GM19324 (cell line): ENCODE measurements at regions not wholly inside any gene's neighbourhood (a gene's known extent, or its start where the extent isn't known, plus 50 kb on each side); places are given as distances from the start of the nearest gene placed in this dataset.
"Not testable (repeated sequence)": the region's sequence is repeated elsewhere in the genome, so short reads cannot be mapped to it uniquely, and the experiment has no call there.

Experiments
- ATAC-seq: cut with Tn5 transposase; IDR thresholded peaks from one replicate; pipeline ENCODE4 v1.9.1; 2021; ENCODE audit warnings: mild to moderate bottlenecking, moderate library complexity; ENCODE audit not compliant: unreplicated experiment, low FRiP score

DNA sequence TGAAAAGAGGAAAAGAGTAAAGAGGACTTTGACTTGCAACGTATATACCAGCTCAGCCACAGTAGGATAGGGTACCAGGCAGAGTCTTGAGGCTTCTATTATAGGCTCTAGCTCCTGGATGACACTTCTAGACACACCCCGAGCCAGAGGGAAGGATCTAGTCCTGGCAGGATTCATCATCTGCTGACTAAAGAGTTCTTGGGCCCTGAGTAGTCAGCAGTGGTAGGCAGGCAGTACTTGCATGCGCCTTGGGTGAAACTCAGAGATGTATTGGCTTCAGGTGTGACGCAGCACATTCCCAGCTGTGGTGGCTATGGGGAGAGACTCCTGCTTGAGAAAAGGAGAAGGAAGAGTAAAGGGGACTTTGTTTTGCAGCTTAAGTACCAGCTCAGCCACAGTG, 162.3 kb upstream of the APP start:
- no peak for ATAC-seq

- ATAC-seq, result no peak
These were observed 160.8 kb upstream of the APP start for GRCh38 chr21:26331205-26331980.

DNA sequence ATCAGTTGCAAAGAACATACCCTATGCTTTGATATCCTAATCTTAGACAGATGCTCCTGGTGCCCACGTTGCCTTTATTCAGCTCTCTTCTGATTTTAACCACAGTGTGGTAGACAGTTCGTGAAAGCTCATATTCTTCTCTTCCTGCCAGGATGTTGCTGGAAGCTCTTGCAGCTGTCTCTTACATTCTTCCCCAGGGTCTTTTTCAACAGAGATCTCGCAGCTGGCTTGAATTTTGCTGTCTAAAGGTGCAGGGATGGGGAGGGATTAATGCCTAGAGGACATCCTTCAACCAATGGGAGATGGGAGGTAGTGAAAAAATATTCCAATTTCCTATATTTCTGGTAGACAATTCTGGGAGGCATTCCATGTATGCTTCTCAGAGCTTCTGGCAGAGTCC, 150.0 kb upstream of the APP start:
- no peak for ATAC-seq

- ATAC-seq, result no peak
These were observed 137.1 kb upstream of the APP start for GRCh38 chr21:26307640-26308039.

GRCh38 chr21:26297851-26298250, 127.3 kb upstream of the APP start:
- ATAC-seq, result no peak

DNA sequence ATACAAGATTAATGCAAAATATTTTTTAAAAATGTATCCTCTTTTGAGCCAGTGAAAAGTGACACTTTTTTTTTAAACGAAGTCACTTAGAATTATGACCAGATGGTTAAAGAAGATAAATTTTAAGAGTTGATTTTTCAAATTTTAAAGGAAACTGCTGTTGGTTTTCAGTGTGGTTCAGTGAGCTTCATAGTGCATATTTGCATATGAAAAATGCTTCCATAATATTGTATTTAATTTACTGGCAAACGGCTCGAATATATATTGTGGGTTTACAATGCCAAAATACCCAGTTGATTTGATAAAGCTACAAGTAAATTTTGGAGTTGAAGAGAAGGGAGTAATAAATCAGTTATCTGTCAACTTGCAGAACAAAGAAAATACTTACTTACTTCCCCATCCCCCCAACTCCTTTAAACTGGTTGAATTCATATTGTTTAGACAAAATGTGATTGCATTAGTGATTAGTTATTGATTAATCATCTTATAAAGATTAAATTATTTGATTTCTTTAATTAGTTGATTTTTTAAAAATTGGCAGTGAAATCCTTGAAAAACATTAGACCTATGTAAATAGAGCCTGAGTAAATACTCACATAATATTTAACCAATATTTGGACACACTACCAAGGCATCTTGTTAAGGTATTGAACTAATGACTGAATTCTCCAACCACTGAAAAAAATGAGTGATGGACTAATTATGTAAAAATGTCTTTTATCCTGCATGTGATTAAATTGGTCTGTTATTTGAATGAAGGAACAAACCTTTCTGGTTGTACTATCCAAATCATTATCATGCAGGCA, 122.8 kb upstream of the APP start:
- no peak for ATAC-seq

- no peak for ATAC-seq
These were observed 117.5 kb upstream of the APP start for GRCh38 chr21:26288026-26288425.

DNA sequence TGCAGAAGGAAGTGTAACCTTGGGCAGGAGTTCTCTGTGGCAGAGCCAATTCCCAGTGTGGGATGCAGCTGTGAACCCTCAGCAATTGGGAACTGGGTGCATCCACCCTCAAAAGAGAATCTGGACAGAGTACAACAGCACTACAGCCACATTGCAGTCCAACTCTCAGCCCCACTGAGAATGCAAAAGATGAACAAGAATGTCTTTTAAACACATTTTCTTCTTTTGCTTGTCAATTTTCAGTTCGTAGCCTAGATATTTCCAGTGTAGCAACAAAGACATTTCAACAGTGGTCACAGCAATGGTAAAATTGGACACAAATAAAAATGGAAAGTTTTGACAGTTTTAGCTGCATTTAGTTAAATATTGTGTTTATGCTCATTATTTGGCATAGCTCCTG, 114.0 kb upstream of the APP start:
- no peak for ATAC-seq

- ATAC-seq, result no peak
These were observed 111.5 kb upstream of the APP start for GRCh38 chr21:26282058-26282457.

DNA sequence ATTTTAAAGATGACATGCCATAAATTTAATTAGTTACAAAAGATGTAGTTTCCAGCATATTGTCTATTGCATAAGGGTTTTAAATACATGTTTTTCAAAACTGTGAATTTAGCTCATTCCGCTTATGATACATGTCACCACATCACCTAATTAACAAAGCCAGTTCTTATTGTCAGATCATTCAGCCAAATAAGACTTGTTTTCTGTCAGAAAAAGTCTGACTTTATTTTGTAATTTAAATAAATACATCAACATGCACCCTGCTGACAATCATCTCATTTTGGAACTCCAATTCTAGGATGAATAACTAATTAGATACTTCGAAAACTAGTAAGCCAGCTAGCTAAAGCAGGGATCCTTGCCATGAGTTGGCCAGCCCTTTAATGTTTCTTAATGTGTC, 110.9 kb upstream of the APP start:
- ATAC-seq, result no peak

- ATAC-seq, result no peak
These were observed 110.2 kb upstream of the APP start for GRCh38 chr21:26280775-26281174.

GRCh38 chr21:26280148-26280547, 109.6 kb upstream of the APP start:
- ATAC-seq, result no peak

DNA sequence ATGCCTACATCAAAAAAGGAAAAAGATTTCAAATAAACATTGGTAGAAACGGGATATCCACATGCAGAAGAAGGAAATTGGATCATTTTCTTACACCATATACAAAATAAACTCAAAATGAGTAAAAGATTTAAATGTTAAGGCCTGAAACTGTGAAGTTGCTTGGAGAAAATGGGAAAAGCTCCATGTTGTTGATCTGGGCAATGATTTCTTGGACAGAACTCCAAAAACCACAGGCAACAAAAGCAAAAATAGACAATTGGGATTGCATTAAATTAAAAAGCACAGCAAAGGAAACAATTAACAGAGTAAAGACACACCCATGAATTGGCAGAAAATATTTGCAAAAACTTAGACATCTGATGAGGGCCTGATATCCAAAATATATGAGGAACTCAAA, 105.2 kb upstream of the APP start:
- no peak for ATAC-seq

GRCh38 chr21:26273686-26274313, 103.2 kb upstream of the APP start:
- no peak for ATAC-seq

DNA sequence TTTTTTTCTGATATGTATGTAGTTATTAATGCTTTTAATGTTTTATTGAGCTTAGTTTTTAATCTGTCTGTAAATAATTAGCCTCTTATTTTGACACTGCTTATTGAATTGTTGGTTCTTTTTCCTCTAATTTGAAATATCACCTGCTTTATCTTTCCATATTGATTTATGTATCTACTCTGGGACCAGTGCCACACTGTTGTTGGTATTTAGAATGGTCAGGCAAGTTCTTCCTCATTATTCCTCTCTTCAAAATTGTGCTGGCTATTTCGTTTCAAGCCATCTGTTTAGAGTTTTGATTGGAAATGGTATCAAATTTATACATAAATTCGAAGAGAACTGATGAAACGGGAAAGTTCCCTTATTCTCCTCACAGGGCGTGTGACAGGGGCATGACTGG, 96.8 kb upstream of the APP start:
- ATAC-seq, result no peak

- no peak for ATAC-seq
These were observed 75.5 kb upstream of the APP start for GRCh38 chr21:26246073-26246472.

DNA sequence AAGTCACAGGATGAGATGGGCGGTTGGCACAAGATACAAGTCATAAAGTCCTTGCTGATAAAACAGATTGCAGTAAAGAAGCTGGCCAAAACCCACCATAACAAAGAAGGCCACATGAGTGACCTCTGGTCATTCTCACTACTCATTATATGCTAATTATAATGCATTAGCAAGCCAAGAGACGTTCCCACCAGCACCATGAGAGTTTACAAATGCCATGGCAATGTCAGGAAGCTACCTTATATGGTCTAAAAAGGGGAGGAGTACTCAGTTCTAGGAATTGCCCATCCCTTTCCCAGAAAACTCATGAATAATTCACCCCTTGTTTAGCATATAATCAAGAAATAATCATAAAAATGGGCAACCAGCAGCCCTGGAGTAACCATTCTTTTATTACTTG, 74.9 kb upstream of the APP start:
- ATAC-seq, result no peak

- ATAC-seq, result no peak
These were observed 68.1 kb upstream of the APP start for GRCh38 chr21:26238646-26239045.

DNA sequence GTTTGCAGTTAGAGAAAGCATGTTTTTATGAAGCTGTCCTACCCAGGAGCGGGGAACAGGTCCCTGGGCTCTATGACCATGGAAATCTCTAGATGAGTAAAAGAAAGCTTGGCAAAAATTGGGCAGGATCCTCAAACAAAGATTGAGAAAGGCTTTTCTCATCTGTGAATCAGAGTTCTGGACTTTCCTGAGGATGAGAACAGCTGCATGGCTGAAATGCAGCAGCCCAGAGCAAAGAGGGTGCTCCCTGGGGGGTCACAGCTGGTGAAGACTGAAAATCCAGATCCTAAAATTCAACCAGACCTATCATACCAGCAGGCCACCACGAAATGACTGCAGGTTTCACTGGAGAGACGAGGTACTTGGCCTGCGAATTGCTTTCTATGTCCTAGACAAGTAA, 65.7 kb upstream of the APP start:
- no peak for ATAC-seq

- not testable (repeated sequence) for ATAC-seq
These were observed 62.7 kb upstream of the APP start for GRCh38 chr21:26233297-26233696.

GRCh38 chr21:26232491-26232890, 61.9 kb upstream of the APP start:
- ATAC-seq, result not testable (repeated sequence)

DNA sequence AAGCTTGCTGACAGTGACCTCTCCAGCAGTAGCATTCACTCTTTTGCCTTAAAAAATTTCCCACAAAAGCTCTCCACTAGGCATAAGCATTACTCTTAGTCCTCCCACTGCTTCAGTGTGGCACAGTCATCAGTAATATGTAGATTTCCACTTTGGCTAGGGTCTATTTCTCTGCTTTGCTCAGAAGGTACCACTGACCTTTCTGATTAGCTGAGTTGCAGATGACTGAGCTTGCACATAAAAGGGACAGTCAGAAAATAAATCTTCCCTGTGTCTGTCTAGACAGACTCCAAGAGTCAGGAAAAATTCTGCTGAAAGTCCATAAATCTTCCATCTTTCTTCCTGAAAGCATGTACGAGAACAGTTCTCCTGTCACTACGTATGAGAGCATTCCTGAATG, 56.6 kb upstream of the APP start:
- no peak for ATAC-seq
